Heart left ventricle (tissue), 13 donors: ENCODE measurements at regions not wholly inside any gene's neighbourhood (a gene's known extent, or its start where the extent isn't known, plus 50 kb on each side); places are given as distances from the start of the nearest gene placed in this dataset.

ENCODE experiments used
- CTCF ChIP-seq, 12 donors: fragments of 200-600 bp; sonication (generic) in 4 of 12; IDR thresholded peaks; one replicate each; pipeline versions ENCODE4 v1.5.0 to v1.8.0; 2018 to 2022; ENCODE audit warnings: antibody characterized with exemption in 12 of 12, mild to moderate bottlenecking in 5 of 12
- POLR2A ChIP-seq, 2 donors: fragments of 450-650 bp; IDR thresholded peaks; one replicate each; pipeline ENCODE4 v1.6.1; 2017; ENCODE audit warnings: antibody characterized with exemption in 2 of 2, mild to moderate bottlenecking in 2 of 2, moderate library complexity in 2 of 2
- donor health status: ischemic (EF 13 %, LVEDD 7.1; RV severe dilation, severe dysfunction).
- donor health status: DM: no; HTN: yes; CAD: no.
- donor health status: DM: no; HTN: no; CAD: no.
- donor health status: ischemic (EF 25% LVEDD 6.9; RV normal size, moderate dysfunction).
- donor health status: ischemic (EF 25% LVEDD 5.7; RV mildly dilated, moderate dysfunction).
- donor health status: ischemic (EF 35%, LVEDD 5.7; RV mildly dilated, moderate dysfunction).
- donor health status: nonischemic (EF 11% LVEDD 7.7; RV severe dilation, severe dysfunction).
- donor health status: DM: yes; HTN: yes; CAD: no.
- donor health status: PGD.
- donor health status: ischemic (EF 29% LVEDD 5.4; RV normal size, mild dysfunction).
- donor health status: nonischemic (EF 23%, LVEDD 6.1; RV moderate dilation, normal function).

- no peak for TF ChIP-seq POLR2A (IDR thresholded peaks at IDR 0.05)
- no peak for TF ChIP-seq CTCF (IDR thresholded peaks at IDR 0.05)
Measured at GRCh38 chr19:30681162-30682100, 309.2 kb downstream of the ZNF536 start.
